GM12801 (cell line): ENCODE measurements at regions not wholly inside any gene's neighbourhood (a gene's known extent, or its start where the extent isn't known, plus 50 kb on each side); places are given as distances from the start of the nearest gene placed in this dataset.

ENCODE experiments used
- TF ChIP-seq, protein P1 (sequence below): IDR thresholded peaks from one replicate; pipeline ENCODE4 v1.5.1; 2011; ENCODE audit warnings: control low read depth; ENCODE audit not compliant: insufficient read length; ENCODE audit errors: extremely low read depth

DNA sequence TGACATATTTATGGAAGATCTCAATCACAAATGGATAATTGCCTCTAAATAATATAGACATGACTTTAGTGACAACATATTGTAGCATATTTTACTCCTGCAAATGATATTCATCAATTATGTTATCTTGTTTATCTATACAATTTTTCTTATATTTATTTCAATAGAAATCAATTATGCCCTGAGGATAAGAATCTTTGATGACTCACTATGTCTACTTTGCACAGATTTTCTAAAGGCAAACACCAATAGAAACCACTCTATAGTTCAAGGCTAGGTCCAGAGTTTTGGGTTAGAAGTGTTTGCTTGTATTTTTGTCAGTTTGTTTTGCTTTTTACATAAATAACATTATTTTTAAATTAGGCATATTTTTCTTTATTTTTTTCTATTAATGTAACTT, 879.0 kb downstream of the LTN1 start:
- TF ChIP-seq, protein P1, sequence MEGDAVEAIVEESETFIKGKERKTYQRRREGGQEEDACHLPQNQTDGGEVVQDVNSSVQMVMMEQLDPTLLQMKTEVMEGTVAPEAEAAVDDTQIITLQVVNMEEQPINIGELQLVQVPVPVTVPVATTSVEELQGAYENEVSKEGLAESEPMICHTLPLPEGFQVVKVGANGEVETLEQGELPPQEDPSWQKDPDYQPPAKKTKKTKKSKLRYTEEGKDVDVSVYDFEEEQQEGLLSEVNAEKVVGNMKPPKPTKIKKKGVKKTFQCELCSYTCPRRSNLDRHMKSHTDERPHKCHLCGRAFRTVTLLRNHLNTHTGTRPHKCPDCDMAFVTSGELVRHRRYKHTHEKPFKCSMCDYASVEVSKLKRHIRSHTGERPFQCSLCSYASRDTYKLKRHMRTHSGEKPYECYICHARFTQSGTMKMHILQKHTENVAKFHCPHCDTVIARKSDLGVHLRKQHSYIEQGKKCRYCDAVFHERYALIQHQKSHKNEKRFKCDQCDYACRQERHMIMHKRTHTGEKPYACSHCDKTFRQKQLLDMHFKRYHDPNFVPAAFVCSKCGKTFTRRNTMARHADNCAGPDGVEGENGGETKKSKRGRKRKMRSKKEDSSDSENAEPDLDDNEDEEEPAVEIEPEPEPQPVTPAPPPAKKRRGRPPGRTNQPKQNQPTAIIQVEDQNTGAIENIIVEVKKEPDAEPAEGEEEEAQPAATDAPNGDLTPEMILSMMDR, result no peak

- TF ChIP-seq, protein P1, result no peak
These were observed 880.2 kb downstream of the LTN1 start for GRCh38 chr21:28112511-28112910.

GRCh38 chr21:28111151-28111619, 881.5 kb downstream of the LTN1 start:
- TF ChIP-seq, protein P1, result no peak

DNA sequence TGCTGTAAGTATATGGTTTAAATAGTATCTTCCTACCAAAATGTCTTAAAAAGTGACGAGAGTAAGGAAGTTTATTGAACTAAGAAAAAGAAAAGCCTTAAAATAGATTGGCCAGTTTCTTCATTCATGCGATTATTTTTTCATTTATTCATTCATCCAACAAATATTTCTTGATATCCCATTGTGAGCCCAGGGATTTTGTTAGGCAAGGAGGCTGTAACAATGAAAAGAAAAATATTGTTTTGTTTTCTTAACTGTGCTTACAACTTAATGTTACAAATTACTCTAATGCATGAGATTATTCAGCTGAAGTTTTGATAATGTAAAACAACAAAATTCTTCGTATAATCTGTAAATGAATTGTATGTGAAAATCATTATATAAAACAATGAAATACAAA, 882.0 kb downstream of the LTN1 start:
- TF ChIP-seq, protein P1, result no peak

DNA sequence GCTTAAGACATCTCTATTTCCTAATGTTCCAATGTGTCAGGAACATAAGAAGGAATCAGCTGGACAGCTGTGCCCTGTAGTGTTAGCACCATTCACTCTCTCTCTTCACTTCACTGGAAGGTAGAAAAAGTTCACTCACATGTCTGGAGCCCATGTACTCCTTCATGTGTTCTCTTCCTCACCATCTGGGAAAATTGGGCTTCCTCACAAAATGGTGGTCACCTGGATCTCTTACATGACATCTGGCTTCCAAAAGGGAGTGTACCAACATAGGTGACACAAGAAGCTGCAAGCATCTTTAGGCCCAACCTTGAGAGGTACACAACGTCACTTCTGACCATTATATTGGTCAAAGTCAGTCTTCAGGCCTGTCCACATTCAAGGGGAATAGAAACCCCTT, 882.6 kb downstream of the LTN1 start:
- TF ChIP-seq, protein P1, result no peak

GRCh38 chr21:28106370-28106890, 886.2 kb downstream of the LTN1 start:
- TF ChIP-seq, protein P1, result no peak

- TF ChIP-seq, protein P1, result no peak
These were observed 888.3 kb downstream of the LTN1 start for GRCh38 chr21:28104346-28104745.
